ENCODE measurements at regions not wholly inside any gene's neighbourhood (a gene's known extent, or its start where the extent isn't known, plus 50 kb on each side); places are given as distances from the start of the nearest gene placed in this dataset.

DNA sequence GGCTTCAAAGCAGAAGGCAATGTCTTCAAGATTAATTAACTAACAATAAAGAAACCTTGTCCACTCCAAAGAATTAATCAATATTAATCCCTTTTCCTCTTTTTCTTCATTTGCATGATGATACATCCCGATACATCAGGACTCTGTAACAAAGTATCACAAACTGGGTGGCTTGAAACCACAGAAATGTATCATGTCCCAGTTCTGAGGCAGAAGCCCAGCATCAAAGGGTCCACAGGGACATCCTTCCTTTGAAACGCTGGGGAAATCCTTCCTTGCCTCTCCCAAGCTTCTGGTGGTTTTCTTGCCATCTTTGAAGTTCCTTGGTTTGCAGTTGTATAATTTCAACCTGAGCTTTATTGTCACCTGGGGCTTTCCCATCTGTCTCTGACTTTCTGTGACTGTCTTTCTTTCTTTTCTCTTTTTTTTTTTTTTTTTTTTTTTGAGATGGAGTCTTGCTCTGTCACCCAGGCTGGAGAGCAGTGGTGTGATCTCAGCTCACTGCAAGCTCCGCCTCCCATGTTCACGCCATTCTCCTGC, 210.2 kb upstream of the ADARB2 start:
- no peak for DNase-seq (ENCODE audit: low spot score)

DNA sequence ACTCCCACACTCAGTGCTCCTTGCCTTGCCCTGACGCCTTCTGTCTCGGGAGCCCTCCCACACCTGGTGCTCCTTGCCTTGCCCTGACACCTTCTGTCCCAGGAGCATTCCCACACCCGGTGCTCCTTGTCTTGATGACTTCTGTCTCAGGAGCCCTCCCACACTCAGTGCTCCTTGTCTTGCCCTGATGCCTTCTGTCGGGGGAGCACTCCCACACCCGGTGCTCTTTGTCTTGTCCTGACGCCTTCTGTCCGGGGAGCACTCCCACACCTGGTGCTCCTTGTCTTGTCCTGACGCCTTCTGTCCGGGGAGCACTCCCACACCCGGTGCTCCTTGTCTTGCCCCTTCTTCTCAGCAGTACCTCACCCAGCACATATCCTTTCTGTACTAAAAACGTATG, 207.2 kb upstream of the ADARB2 start:
- DNase-seq (ENCODE audit: low spot score), result no peak

DNA sequence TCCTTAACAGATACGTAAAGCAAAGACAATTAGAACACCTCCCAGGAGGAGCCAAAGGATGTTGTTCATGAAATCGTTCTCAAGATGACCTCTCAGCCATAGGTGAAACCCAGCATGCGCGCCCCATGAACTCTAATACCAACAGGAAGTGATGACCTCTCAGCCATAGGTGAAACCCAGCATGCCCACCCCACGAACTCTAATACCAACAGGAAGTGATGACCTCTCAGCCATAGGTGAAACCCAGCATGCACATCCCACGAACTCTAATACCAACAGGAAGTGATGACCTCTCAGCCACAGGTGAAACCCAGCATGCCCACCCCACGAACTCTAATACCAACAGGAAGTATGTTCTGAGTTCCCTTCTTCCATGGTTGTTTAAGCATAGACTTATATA, 205.2 kb upstream of the ADARB2 start:
- DNase-seq (ENCODE audit: low spot score), result no peak

DNA sequence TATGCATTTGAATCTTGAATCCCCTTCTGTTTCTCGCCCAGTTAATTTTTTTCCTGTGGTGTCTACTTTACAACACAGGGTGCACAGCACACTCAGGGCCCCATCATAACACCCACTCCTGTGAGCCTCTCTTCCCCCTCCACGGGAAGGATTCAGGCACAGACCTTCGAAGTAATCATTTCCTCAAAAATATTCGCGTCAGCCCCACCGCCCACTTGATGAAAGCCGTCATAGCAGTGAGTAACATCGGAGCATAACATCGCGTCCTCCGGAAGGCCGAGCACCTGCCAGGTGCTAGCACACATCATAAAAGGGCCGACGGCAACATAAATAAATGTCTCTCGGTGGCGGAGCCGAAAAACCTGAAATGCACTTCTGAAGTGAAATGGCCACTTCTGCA, 201.7 kb upstream of the ADARB2 start:
- DNase-seq (ENCODE audit: low spot score), result no peak

DNA sequence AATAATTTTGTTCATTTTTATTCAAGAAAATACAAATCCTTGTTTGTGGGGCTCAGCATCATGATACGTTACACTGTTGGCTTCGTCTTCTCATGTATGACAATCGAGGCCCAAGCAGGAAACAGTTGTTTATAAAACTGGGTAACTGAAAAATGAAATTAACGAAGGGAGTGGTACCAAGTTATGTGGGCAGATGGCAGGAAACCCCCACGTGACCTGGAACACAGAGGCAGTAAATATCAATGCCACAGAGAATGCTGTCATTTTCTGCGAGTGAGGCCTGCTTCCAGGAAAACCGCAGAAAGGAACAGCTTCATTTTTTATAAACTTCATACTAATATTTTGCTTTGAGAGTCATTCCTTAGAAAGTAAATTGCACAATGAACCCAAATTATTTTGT, 201.0 kb upstream of the ADARB2 start:
- no peak for DNase-seq (ENCODE audit: low spot score)

DNA sequence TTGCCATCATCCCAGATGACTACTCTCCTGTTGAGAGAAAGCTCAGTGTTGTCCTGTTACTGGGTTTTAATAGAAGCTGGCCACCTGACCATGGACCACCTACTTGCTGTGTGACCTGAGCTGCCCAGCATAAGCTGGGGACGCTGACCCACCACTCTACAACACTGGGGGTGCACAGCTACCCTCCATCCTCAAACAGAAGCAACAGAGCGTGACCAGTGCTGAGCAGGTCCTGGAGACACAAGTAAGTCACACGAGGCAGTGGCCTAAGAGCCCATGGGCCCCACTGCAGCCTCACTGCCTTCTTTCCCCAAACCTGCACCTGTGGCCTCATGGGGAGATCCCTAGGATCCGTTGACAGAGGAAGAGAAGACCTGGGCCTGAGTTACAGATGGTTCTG, 198.6 kb upstream of the ADARB2 start:
- DNase-seq (ENCODE audit: low spot score), result no peak

DNA sequence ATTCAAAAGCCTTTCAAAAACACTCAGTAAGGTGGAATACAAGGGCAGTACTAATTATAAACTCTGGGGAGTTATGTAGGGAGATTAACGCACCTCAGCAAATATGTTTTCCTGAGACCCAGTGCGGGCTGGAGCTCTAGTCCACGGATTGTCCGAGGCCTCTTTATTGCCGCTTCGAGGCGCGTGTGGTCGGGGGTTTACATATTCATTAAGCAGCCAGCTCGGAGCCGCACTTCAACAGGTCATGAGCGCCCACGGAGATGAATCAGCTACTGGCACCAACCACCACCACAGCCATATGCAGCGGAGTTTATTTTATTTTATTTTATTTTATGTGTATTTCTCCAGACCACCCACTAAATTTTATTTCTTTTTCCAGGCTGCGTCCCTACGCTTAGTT, 195.9 kb upstream of the ADARB2 start:
- DNase-seq (ENCODE audit: low spot score), result no peak

DNA sequence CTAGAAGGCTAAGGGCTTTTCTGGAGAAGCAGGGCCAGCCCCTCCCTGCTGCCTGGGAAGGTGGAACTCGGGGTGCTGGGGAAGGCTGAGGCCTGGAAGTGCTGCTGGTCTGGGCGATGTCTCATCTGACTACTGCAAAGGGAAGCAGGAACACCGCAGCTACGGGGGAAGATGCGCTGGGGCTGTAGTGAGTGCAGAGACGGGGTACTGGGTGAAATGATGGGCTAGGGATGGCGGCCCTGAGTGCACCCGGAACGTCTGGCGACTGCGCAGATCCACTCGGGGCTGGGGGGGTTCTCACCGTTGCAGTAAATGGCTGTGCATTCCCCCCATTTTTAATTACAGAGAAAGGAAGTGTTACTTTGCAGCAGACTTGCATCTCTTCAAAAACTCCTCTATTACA, 195.4 kb upstream of the ADARB2 start:
- no peak for DNase-seq (ENCODE audit: low spot score)

DNA sequence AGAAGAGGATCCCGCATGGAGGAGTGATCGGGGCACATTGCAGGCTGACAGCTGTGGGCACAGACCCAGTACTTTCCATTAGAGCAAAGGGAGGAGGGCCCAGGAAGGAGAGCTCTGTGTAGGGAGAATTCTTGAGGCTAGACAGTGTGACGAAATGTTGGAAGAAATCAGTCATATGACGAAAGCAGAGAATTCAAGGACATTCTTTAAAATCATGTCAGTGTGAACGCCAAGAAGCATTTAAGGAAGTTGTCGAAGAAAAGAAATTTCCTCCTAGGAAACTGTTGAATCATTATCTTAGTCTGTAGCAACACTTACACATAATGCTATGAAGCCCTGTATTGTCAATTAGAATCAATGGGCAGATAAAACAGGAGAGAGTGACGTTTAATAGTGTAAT, 191.3 kb upstream of the ADARB2 start:
- DNase-seq (ENCODE audit: low spot score), result no peak

DNA sequence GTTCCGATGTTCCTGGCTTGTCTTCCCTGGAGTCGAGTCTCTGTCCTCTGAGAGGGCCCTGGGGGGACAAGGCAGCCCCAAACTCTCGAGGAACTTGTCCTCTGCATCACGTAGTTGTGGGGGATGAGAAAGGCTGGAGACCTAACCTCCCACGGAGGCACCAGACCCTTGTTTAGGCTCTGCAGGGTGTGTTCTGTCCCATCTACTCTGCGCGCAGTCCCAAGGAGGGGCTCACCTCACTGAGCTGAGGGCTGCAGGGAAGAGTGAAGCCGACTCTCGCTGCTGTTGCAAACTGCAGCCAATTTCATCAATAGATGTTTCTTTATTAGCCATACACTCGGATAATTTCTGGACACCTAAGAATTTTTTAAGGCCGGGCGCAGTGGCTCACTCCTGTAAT, 186.7 kb upstream of the ADARB2 start:
- DNase-seq (ENCODE audit: low spot score), result no peak

DNA sequence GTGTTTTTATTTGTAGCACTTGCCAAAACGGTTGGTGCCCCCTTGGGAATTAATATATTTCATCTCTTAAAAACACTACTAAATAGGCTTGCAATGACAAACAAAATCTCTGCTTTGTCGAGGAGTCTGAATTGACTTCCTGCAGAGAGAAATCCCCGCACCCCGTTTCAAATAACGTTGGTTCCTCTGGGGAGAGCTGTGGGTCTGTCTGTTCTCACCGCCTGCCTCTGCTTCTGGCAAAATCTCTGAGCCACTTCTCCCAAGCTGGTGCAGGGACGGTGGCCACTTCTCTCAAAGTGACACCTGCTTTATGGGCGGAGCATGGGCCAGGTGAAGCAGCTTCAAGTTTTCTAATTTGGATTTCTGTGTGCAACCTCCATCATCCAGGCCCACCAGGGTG, 186.3 kb upstream of the ADARB2 start:
- DNase-seq (ENCODE audit: low spot score), result no peak

DNA sequence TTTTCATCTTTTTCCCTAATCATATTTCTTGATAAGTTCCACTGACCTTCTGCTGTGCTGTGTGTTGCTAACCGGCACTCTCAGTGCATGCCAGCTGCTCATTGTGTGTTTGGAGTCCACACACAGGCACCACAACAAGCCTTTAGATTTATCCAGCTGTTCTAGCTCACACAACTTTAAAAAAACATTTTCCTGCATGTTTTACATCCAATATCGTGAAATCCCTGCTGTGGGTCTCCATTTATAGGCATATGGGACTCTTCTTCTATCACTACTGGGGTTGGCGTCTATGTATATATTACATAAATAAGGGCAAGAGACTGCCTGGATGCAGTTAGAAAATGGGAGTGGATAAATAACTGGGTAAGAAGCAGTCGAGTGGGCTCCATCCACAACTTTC, 183.6 kb upstream of the ADARB2 start:
- DNase-seq (ENCODE audit: low spot score), result no peak

DNA sequence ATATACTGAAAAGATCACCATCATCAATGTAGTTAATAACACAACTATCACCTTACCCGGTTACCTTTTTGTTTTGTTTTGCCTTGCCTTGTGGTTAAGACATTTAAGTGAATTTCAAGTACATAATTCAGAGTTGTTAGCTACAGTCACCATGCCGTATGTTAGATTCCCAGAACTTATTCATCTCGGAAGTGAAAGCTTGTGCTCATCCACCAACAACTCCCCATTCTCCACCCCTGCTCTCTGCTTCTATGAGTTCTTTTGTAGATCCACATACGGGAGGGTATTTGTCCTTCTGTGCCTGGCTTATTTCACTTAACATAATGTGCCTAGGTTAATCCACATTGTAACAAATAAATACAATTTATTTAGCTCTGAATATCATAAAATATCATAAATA, 182.8 kb upstream of the ADARB2 start:
- DNase-seq (ENCODE audit: low spot score), result no peak

DNA sequence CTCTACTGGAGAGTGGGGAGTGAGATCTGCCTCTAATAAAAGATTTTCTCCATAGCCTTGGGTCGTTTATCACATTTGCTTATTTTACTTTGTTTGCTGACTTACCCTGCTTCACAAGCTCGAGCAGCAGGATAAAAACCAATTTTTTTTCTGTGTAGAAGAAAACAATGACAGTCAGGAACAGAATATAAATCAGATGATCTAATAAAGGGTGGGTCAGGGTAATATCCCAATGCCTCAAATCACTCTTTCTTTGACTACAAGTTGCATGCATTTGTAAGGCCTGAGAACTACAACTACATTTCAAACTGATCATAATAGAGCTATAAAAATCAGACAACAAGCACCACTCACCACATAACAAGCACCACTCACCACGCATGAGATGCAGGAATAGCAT, 174.4 kb upstream of the ADARB2 start:
- no peak for DNase-seq (ENCODE audit: low spot score)

DNA sequence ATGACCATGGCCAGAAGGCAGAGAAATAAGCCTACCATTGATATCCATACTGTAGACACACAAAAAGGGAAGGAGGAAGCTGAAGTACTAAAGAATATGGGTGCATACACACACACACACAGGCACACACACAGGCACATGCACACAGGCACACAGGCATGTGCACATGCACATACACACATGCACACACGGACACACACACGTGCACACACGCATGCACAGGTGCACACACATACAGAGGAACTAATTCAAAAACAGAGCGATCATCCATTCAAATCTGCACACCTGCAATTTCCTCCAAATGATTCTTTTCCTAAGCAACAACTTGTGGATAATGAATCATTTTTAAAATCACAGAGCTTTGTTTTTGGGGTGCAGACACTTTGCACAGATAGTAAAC, 166.7 kb upstream of the ADARB2 start:
- no peak for DNase-seq (ENCODE audit: low spot score)

DNA sequence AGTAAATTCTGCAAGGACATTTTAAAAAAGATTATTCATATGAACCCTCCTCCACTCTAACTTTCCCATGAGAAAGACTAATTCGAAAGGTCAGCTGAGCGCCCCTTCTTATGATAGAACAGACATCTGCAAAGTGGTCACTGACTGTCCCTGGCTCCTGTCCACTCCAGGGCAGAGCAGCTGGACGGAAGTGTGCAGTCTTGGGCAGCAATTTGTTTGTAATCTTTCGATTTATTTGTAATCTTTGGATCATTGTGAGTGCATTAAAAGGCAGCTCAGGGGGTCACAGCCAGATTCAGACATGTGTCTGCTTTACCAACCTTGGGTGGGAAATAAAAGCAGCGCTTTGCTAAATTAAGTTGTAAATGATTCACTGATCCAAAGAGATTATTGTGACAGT, 158.8 kb upstream of the ADARB2 start:
- DNase-seq (ENCODE audit: low spot score), result no peak

DNA sequence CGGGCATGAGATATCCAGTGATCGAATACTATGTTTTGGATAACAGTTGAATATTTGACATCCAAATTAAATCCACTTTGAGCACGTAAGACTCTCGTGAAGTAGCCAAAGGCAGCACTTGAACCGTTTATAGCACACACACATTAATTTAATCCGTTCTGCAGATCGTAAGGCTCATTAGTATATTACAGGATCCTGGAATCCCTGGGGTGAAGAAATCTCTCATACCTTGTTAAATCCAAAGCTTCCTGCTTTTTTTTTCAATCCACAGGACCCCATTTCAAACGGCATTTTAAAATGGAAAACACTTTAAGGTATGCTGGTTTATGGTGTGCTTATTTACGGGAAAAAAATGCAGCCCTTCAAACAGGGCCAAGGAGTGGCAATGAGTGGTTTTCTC, 158.4 kb upstream of the ADARB2 start:
- DNase-seq (ENCODE audit: low spot score), result no peak

DNA sequence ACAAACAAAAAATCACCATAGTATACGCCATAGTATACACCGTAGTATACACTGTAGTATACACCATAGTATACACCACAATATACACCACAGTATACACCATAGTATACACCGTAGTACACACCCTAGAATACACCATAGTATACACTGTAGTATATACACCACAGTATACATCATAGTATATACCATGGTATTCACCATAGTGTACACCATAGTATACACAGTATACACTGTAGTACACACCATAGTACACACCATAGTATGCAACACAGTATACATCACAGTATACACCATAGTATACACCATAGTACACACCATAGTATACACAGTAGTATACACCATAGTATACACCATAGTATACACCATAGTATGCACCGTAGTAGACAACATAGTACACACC, 157.6 kb upstream of the ADARB2 start:
- DNase-seq (ENCODE audit: low spot score), result no peak

DNA sequence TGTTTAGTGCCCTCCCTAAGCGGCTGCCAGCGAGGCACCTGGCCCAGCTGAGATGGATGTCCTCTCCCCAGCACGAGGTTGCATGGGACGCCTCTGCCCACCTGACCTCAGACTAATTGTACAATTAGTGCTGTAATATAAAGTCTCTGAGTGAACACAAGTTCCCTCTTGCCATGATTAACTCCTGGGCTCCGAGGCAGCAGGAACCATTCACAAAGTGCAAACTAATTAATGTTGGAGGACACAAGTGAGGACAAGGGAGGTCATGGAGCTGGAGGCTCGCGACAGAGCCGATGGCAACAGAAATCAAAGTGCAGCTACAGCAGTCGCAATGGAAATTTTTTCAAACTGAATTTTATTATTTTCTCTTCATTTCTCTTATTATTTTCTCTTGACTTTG, 156.6 kb upstream of the ADARB2 start:
- no peak for DNase-seq (ENCODE audit: low spot score)

DNA sequence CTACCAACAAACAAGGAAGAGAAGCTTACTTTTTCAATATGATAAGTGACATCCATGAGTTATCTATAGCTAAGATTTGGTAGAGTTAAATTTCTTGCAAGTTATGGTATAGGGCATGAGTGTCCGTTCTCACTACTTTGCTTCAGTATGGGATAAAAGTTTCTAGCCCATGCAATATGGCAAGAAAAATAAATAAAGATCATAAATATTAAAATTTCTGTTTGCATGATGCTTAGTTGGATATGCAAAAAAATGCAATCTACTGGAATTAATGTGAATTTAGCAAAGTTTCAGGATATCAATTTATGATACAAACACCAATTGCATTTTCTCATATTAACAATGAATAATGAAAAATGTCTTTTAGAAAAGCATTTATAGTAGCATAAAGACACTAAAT, 148.7 kb upstream of the ADARB2 start:
- no peak for DNase-seq (ENCODE audit: low spot score)

DNA sequence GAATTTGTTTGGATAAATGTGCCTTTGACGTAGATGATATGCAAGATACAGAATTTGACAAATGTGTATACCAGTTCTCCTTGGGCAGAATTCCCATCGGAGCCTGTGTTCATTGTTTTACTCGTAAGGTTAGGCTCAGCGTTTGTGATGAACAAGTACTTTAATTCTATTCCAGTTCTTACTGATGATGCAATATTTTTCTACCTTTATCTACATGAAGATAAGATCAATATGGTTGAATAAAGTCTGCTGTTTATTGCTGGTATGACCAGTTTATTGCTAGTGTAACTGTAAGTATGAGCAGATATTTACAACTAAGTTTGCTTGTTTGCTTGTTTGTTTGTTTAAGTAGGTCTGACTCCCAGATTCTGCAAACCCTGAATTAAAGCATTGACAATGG, 145.4 kb upstream of the ADARB2 start:
- DNase-seq (ENCODE audit: low spot score), result no peak

DNA sequence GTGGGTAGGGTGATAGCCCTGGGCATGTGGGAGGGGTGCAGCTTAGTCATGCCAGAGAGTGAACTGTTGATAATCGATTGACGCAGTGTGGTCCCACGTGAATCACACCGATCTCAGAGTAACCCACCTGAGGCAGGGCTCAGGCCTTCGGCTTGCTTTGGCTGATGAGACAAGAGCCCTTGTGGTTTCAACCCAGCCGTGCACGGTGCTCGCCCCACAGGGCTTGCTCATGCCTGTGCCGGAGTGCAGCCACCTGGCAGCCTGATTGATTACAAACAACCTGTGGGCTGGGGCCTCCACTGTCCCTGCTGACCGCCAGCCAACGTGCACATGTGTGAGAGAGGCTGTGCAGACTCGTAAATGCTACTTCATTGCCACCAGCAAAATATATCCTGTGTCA, 144.9 kb upstream of the ADARB2 start:
- DNase-seq (ENCODE audit: low spot score), result no peak

DNA sequence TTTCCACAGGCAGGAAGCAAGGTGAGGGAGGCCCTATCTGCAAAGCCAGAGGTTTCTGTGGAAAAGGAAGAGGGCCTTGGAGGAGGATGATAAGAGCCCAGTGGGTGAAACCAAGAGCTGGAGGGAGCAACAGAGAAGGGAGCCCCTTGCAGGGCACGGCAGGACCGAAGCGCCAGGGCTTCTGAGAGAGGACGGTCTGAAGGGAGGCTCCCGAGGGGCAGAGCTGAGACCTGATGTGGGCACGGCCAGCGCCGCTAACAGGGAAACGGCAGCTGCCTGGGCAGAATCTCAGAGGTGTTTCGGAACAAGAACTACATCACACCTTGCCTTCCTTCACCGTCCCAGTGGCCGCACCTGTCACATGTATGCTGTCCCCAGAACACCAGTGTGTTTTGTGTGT, 144.3 kb upstream of the ADARB2 start:
- no peak for DNase-seq (ENCODE audit: low spot score)

DNA sequence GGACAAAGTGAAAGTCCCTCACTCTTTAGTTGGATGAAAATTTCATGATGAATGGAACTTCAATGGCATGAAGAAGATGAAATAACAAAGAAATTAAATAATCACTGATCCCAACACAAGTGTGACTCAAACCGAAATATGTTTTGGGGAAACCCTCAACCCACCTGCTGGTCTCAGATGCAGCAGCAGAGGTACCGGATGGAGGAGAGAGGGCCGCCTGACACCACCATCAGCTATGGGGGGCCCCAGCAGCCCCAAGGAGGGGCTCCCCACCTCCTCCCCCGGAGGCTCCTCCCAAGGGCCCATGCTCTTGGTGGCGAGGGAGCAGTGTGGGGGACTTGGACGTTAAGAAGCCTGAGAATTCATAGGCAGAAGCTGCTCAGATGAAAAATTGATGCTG, 137.2 kb upstream of the ADARB2 start:
- DNase-seq (ENCODE audit: low spot score), result no peak

DNA sequence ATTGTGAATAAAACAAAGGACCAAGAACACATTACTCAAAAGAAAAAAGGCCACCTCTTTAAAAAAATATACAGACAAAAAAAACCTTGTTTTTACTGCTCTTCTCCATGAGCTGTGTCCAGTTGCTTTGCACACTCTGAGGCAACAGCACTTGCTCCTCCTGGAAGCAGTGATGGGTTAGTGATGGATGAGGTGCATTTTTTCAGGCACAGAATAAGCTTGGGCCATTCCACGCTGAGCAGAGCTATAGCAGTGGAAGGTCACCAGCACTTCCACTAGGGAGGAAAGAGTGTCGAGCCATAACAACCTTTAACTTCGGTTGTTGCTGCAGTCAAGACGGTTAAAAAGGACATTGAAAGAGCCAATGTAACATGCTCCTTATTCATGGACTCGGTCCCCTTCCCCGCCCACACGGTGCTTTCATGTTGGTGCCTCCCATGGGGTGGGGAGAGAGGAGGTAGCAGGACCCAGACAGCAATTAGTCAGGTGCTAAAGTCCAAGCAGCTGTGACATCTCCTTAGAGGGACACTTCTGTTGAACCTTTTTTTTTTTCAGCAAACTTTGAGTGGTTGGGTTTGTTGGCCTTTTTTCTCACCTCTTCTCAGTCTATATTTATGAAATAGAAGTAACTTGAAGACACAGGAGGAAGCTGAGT, 136.5 kb upstream of the ADARB2 start:
- DNase-seq (ENCODE audit: low spot score), result no peak

Data from globus pallidus (tissue), 1 donor.